Lung (tissue), 11 donors: ENCODE measurements at regions not wholly inside any gene's neighbourhood (a gene's known extent, or its start where the extent isn't known, plus 50 kb on each side); places are given as distances from the start of the nearest gene placed in this dataset.

Source experiments
- ATAC-seq: fragments of 200-7000 bp; cut with Tn5 transposase; one replicate; pipeline ENCODE4 v1.9.1; 2020; ENCODE audit warnings: moderate number of reproducible peaks; ENCODE audit not compliant: insufficient read depth, low FRiP score
- DNase-seq, 3 donors: peaks; one replicate each; pipeline ENCODE4 v3.0.0-alpha.2; 2013 to 2017
- H3K27ac ChIP-seq, 2 donors: one replicate each; pipeline ENCODE4 v1.5.1; 2013; ENCODE audit warnings: mild to moderate bottlenecking in 2 of 2, moderate library complexity in 2 of 2, control low read depth in 1 of 2, inconsistent platforms in 1 of 2, low read depth in 1 of 2, low read length in 1 of 2
- H3K27me3 ChIP-seq, 3 donors: one replicate each; pipeline ENCODE4 v1.5.1; 2013; ENCODE audit warnings: low read length in 2 of 3; ENCODE audit not compliant: control insufficient read depth in 3 of 3, insufficient read depth in 3 of 3
- H3K36me3 ChIP-seq, 4 donors: one replicate each; pipeline ENCODE4 v1.5.1; 2013; ENCODE audit warnings: low read length in 4 of 4, mild to moderate bottlenecking in 1 of 4, moderate library complexity in 1 of 4; ENCODE audit not compliant: control insufficient read depth in 4 of 4, insufficient read depth in 4 of 4
- H3K4me1 ChIP-seq, 5 donors: one replicate each; pipeline ENCODE4 v1.5.1; 2013; ENCODE audit warnings: low read length in 5 of 5, mild to moderate bottlenecking in 2 of 5, moderate library complexity in 1 of 5; ENCODE audit not compliant: control insufficient read depth in 5 of 5, insufficient read depth in 5 of 5
- H3K4me3 ChIP-seq: one replicate; pipeline ENCODE4 v1.5.1; 2013; ENCODE audit warnings: mild to moderate bottlenecking, control low read depth, moderate library complexity
- H3K9ac ChIP-seq, 2 donors: one replicate each; pipeline ENCODE4 v1.5.1; 2013; ENCODE audit warnings: low read length in 2 of 2, control low read depth in 1 of 2; ENCODE audit not compliant: insufficient read depth in 1 of 2
- H3K9me3 ChIP-seq, 4 donors: one replicate each; pipeline ENCODE4 v1.5.1; 2013; ENCODE audit warnings: low read length in 3 of 4, mild to moderate bottlenecking in 1 of 4, moderate library complexity in 1 of 4; ENCODE audit not compliant: control insufficient read depth in 4 of 4, insufficient read depth in 3 of 4
- CTCF ChIP-seq: IDR thresholded peaks from 2 replicates; pipeline ENCODE4 v1.5.1; 2012; ENCODE audit warnings: mild to moderate bottlenecking; ENCODE audit errors: control extremely low read depth, extremely low read depth
- WGBS, 2 donors: extraction: QIAGEN DNeasy Blood & Tissue Kit; methylation state at CpG; one replicate each; pipeline ENCODE4 v1.1.7; 2013; 5-methylcytosine and 5-hydroxymethylcytosine counted together
- donor health status: control.
- donor health status: control.
- donor health status: Bipolar disorder and iron deficiency.
- donor health status: healthy.
- donor health status: DM: yes; HTN: yes; CAD: no.

GRCh38 chr2:128580988-128581848, 262.6 kb upstream of the HS6ST1 start:
- no peaks in the 10 kb centered on the region for H3K27me3 ChIP-seq
- TF ChIP-seq CTCF = no peak
- H3K4me3 ChIP-seq = no peak overlapping the region
- H3K9me3 ChIP-seq = peaks cover 0 to 4% (median 0%) of the 10 kb centered on the region in 4 donors
- DNase-seq (no peak), ATAC-seq (no peak)
- H3K4me1 ChIP-seq = no peaks in the 10 kb centered on the region
- no peaks in the 10 kb centered on the region for H3K36me3 ChIP-seq
- H3K27ac ChIP-seq = no peak overlapping the region
- H3K9ac ChIP-seq = no peak overlapping the region
- WGBS, 2 donors = 94 to 98% methylated on average over 6 of the region's 6 CpGs

GRCh38 chr2:128581849-128582244, 263.2 kb upstream of the HS6ST1 start:
- Histone ChIP-seq H3K4me1 (no peaks in the 10 kb centered on the region), H3K36me3 (no peaks in the 10 kb centered on the region), H3K9ac (no peak overlapping the region), H3K9me3 (peaks cover 0 to 4% (median 0%) of the 10 kb centered on the region in 4 donors), H3K27me3 (no peaks in the 10 kb centered on the region), H3K4me3 (no peak overlapping the region), H3K27ac (no peak overlapping the region)
- no peak for ATAC-seq
- no peak for TF ChIP-seq CTCF
- no peak for DNase-seq
- WGBS, 2 donors = 92 to 94% methylated on average over 2 of the region's 2 CpGs

DNA sequence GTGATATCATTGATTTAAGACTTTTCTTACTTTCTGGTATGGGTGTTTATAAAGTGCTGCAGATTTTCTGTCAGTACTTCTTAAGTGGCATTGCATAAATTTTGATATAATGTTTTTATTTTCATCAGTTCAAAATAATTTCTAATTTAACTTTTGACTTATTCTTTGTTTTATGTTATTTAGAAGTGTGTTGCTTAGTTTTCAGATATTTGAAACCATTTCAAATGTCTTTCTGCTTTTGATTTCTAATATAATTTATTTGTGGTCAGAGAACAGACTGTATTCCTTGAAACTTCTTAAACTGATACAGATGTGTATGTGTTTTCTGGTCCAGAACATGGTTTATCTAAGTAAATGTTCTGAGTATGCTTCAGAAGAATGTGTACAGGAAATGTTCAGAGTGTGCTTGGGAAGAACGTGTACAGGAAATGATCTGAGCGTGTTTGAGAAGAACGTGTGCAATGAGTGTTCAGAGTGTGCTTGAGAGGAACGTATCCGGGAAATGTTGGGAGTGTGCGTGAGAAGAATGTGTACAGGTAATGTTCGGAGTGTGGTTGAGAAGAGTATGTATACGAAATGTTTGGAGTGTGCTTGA, 265.7 kb upstream of the HS6ST1 start:
- ATAC-seq = no peak
- 37 to 72% methylated on average over 8 of the region's 8 CpGs for WGBS, 2 donors
- H3K36me3 ChIP-seq = no peaks in the 10 kb centered on the region
- no peak for DNase-seq
- H3K4me3 ChIP-seq = no peak overlapping the region
- no peaks in the 10 kb centered on the region for H3K4me1 ChIP-seq
- no peak for TF ChIP-seq CTCF
- no peak overlapping the region for H3K27ac ChIP-seq
- no peak overlapping the region for H3K9ac ChIP-seq
- no peaks in the 10 kb centered on the region for H3K27me3 ChIP-seq
- H3K9me3 ChIP-seq = peaks cover 0 to 4% (median 0%) of the 10 kb centered on the region in 4 donors
